ENCODE measurements at regions not wholly inside any gene's neighbourhood (a gene's known extent, or its start where the extent isn't known, plus 50 kb on each side); places are given as distances from the start of the nearest gene placed in this dataset.

GRCh38 chr2:128903637-128904036 is 585.0 kb upstream of the HS6ST1 start:
- no peaks in the 10 kb centered on the region for H3K4me1 ChIP-seq (ENCODE audit: insufficient read depth, low read length)
- H3K27me3 ChIP-seq (ENCODE audit: insufficient read depth, low read length): no peaks in the 10 kb centered on the region
- no peak overlapping the region for H3K4me3 ChIP-seq (ENCODE audit: low read length)
- H3K36me3 ChIP-seq (ENCODE audit: insufficient read depth, low read length): no peaks in the 10 kb centered on the region
- no peak overlapping the region for H3K27ac ChIP-seq (ENCODE audit: low read depth, low read length)
- no peak overlapping the region for H3K9ac ChIP-seq (ENCODE audit: low read depth, low read length)
- WGBS: 92% methylated on average over 19 of the region's 19 CpGs
- H3K9me3 ChIP-seq (ENCODE audit: insufficient read depth, low read depth, low read length): peaks cover 6% of the 10 kb centered on the region

- Histone ChIP-seq H3K9ac (ENCODE audit: low read depth, low read length) (no peak overlapping the region), H3K9me3 (ENCODE audit: insufficient read depth, low read depth, low read length) (peaks cover 3% of the 10 kb centered on the region; the same call in 1 of the 2 replicates), H3K27me3 (ENCODE audit: insufficient read depth, low read length) (no peaks in the 10 kb centered on the region), H3K36me3 (ENCODE audit: insufficient read depth, low read length) (no peaks in the 10 kb centered on the region), H3K4me1 (ENCODE audit: insufficient read depth, low read length) (no peaks in the 10 kb centered on the region), H3K4me3 (ENCODE audit: low read length) (no peak overlapping the region), H3K27ac (ENCODE audit: low read depth, low read length) (no peak overlapping the region)
- 91% methylated on average over 1 of the region's 1 CpG for WGBS
Observed at GRCh38 chr2:128911276-128911675, 592.6 kb upstream of the HS6ST1 start.

GRCh38 chr2:128914320-128914719 is 595.7 kb upstream of the HS6ST1 start:
- H3K9me3 ChIP-seq (ENCODE audit: insufficient read depth, low read depth, low read length): peaks cover 14% of the 10 kb centered on the region; the same call in 1 of the 2 replicates
- H3K36me3 ChIP-seq (ENCODE audit: insufficient read depth, low read length): no peaks in the 10 kb centered on the region
- H3K4me1 ChIP-seq (ENCODE audit: insufficient read depth, low read length): no peaks in the 10 kb centered on the region
- no peaks in the 10 kb centered on the region for H3K27me3 ChIP-seq (ENCODE audit: insufficient read depth, low read length)
- no peak overlapping the region for H3K4me3 ChIP-seq (ENCODE audit: low read length)
- H3K9ac ChIP-seq (ENCODE audit: low read depth, low read length): no peak overlapping the region
- H3K27ac ChIP-seq (ENCODE audit: low read depth, low read length): no peak overlapping the region

GRCh38 chr2:128921751-128922150 is 603.1 kb upstream of the HS6ST1 start:
- H3K9me3 ChIP-seq (ENCODE audit: insufficient read depth, low read depth, low read length): peaks cover 14% of the 10 kb centered on the region
- no peak overlapping the region for H3K4me3 ChIP-seq (ENCODE audit: low read length)
- WGBS: 89% methylated on average over 2 of the region's 2 CpGs
- H3K4me1 ChIP-seq (ENCODE audit: insufficient read depth, low read length): no peaks in the 10 kb centered on the region
- no peak overlapping the region for H3K27ac ChIP-seq (ENCODE audit: low read depth, low read length)
- H3K9ac ChIP-seq (ENCODE audit: low read depth, low read length): no peak overlapping the region
- no peaks in the 10 kb centered on the region for H3K36me3 ChIP-seq (ENCODE audit: insufficient read depth, low read length)
- H3K27me3 ChIP-seq (ENCODE audit: insufficient read depth, low read length): no peaks in the 10 kb centered on the region

GRCh38 chr2:128922154-128922553 is 603.5 kb upstream of the HS6ST1 start:
- no peaks in the 10 kb centered on the region for H3K27me3 ChIP-seq (ENCODE audit: insufficient read depth, low read length)
- H3K9me3 ChIP-seq (ENCODE audit: insufficient read depth, low read depth, low read length): peaks cover 14% of the 10 kb centered on the region
- H3K36me3 ChIP-seq (ENCODE audit: insufficient read depth, low read length): no peaks in the 10 kb centered on the region
- no peak overlapping the region for H3K27ac ChIP-seq (ENCODE audit: low read depth, low read length)
- WGBS: 100% methylated on average over 2 of the region's 2 CpGs
- no peaks in the 10 kb centered on the region for H3K4me1 ChIP-seq (ENCODE audit: insufficient read depth, low read length)
- H3K4me3 ChIP-seq (ENCODE audit: low read length): no peak overlapping the region
- no peak overlapping the region for H3K9ac ChIP-seq (ENCODE audit: low read depth, low read length)

GRCh38 chr2:128925631-128926030 is 607.0 kb upstream of the HS6ST1 start:
- no peak overlapping the region for H3K4me3 ChIP-seq (ENCODE audit: low read length)
- peaks cover 17% of the 10 kb centered on the region for H3K9me3 ChIP-seq (ENCODE audit: insufficient read depth, low read depth, low read length)
- no peaks in the 10 kb centered on the region for H3K27me3 ChIP-seq (ENCODE audit: insufficient read depth, low read length)
- no peak overlapping the region for H3K9ac ChIP-seq (ENCODE audit: low read depth, low read length)
- H3K27ac ChIP-seq (ENCODE audit: low read depth, low read length): no peak overlapping the region
- H3K36me3 ChIP-seq (ENCODE audit: insufficient read depth, low read length): no peaks in the 10 kb centered on the region
- no peaks in the 10 kb centered on the region for H3K4me1 ChIP-seq (ENCODE audit: insufficient read depth, low read length)

GRCh38 chr2:128930101-128930500 is 611.4 kb upstream of the HS6ST1 start:
- WGBS: no CpG with 5 or more reads among the region's 1 CpG
- Histone ChIP-seq H3K36me3 (ENCODE audit: insufficient read depth, low read length) (no peaks in the 10 kb centered on the region), H3K9me3 (ENCODE audit: insufficient read depth, low read depth, low read length) (peaks cover 17% of the 10 kb centered on the region), H3K27me3 (ENCODE audit: insufficient read depth, low read length) (no peaks in the 10 kb centered on the region), H3K4me1 (ENCODE audit: insufficient read depth, low read length) (no peaks in the 10 kb centered on the region), H3K9ac (ENCODE audit: low read depth, low read length) (no peak overlapping the region), H3K4me3 (ENCODE audit: low read length) (no peak overlapping the region), H3K27ac (ENCODE audit: low read depth, low read length) (no peak overlapping the region)

GRCh38 chr2:128940378-128940777 is 621.7 kb upstream of the HS6ST1 start:
- H3K27ac ChIP-seq (ENCODE audit: low read depth, low read length): no peak overlapping the region
- 94% methylated on average over 12 of the region's 12 CpGs for WGBS
- no peak overlapping the region for H3K9ac ChIP-seq (ENCODE audit: low read depth, low read length)
- H3K4me3 ChIP-seq (ENCODE audit: low read length): no peak overlapping the region
- no peaks in the 10 kb centered on the region for H3K9me3 ChIP-seq (ENCODE audit: insufficient read depth, low read depth, low read length)
- no peaks in the 10 kb centered on the region for H3K36me3 ChIP-seq (ENCODE audit: insufficient read depth, low read length)
- H3K27me3 ChIP-seq (ENCODE audit: insufficient read depth, low read length): no peaks in the 10 kb centered on the region
- no peaks in the 10 kb centered on the region for H3K4me1 ChIP-seq (ENCODE audit: insufficient read depth, low read length)

- H3K36me3 ChIP-seq (ENCODE audit: insufficient read depth, low read length): no peaks in the 10 kb centered on the region
- no peaks in the 10 kb centered on the region for H3K4me1 ChIP-seq (ENCODE audit: insufficient read depth, low read length)
- H3K9me3 ChIP-seq (ENCODE audit: insufficient read depth, low read depth, low read length): no peaks in the 10 kb centered on the region
- H3K4me3 ChIP-seq (ENCODE audit: low read length): no peak overlapping the region
- H3K27ac ChIP-seq (ENCODE audit: low read depth, low read length): no peak overlapping the region
- no peak overlapping the region for H3K9ac ChIP-seq (ENCODE audit: low read depth, low read length)
- 76% methylated on average over 3 of the region's 3 CpGs for WGBS
- no peaks in the 10 kb centered on the region for H3K27me3 ChIP-seq (ENCODE audit: insufficient read depth, low read length)
Observed at GRCh38 chr2:128941751-128942150, 623.1 kb upstream of the HS6ST1 start.

GRCh38 chr2:128949360-128949759 is 630.7 kb upstream of the HS6ST1 start:
- Histone ChIP-seq H3K4me3 (ENCODE audit: low read length) (no peak overlapping the region), H3K4me1 (ENCODE audit: insufficient read depth, low read length) (no peaks in the 10 kb centered on the region), H3K9me3 (ENCODE audit: insufficient read depth, low read depth, low read length) (peaks cover 17% of the 10 kb centered on the region), H3K36me3 (ENCODE audit: insufficient read depth, low read length) (no peaks in the 10 kb centered on the region), H3K9ac (ENCODE audit: low read depth, low read length) (no peak overlapping the region), H3K27me3 (ENCODE audit: insufficient read depth, low read length) (no peaks in the 10 kb centered on the region), H3K27ac (ENCODE audit: low read depth, low read length) (no peak overlapping the region)
- WGBS: 91% methylated on average over 4 of the region's 5 CpGs

- Histone ChIP-seq H3K9me3 (ENCODE audit: insufficient read depth, low read depth, low read length) (peaks cover 17% of the 10 kb centered on the region), H3K9ac (ENCODE audit: low read depth, low read length) (no peak overlapping the region), H3K4me1 (ENCODE audit: insufficient read depth, low read length) (no peaks in the 10 kb centered on the region), H3K27ac (ENCODE audit: low read depth, low read length) (no peak overlapping the region), H3K4me3 (ENCODE audit: low read length) (no peak overlapping the region), H3K36me3 (ENCODE audit: insufficient read depth, low read length) (no peaks in the 10 kb centered on the region), H3K27me3 (ENCODE audit: insufficient read depth, low read length) (no peaks in the 10 kb centered on the region)
- WGBS: 90% methylated on average over 4 of the region's 4 CpGs
Observed at GRCh38 chr2:128950758-128951157, 632.1 kb upstream of the HS6ST1 start.

GRCh38 chr2:128958241-128958640 is 639.6 kb upstream of the HS6ST1 start:
- H3K4me3 ChIP-seq (ENCODE audit: low read length): no peak overlapping the region
- H3K9ac ChIP-seq (ENCODE audit: low read depth, low read length): no peak overlapping the region
- 88% methylated on average over 4 of the region's 4 CpGs for WGBS
- H3K36me3 ChIP-seq (ENCODE audit: insufficient read depth, low read length): no peaks in the 10 kb centered on the region
- no peaks in the 10 kb centered on the region for H3K4me1 ChIP-seq (ENCODE audit: insufficient read depth, low read length)
- H3K27me3 ChIP-seq (ENCODE audit: insufficient read depth, low read length): no peaks in the 10 kb centered on the region
- peaks cover 21% of the 10 kb centered on the region for H3K9me3 ChIP-seq (ENCODE audit: insufficient read depth, low read depth, low read length)
- no peak overlapping the region for H3K27ac ChIP-seq (ENCODE audit: low read depth, low read length)
